Testis (tissue), 2 donors: ENCODE measurements at regions not wholly inside any gene's neighbourhood (a gene's known extent, or its start where the extent isn't known, plus 50 kb on each side); places are given as distances from the start of the nearest gene placed in this dataset.

Source experiments
- DNase-seq: peaks from one replicate; pipeline ENCODE4 v3.0.0-alpha.2; 2019
- H3K27ac ChIP-seq, 2 donors: fragments of 200-600 bp; sonication (generic); one replicate each; pipeline ENCODE4 v1.5.1; 2019
- H3K27me3 ChIP-seq: fragments of 200-600 bp; sonication (generic); one replicate; pipeline ENCODE4 v1.5.1; 2019
- H3K36me3 ChIP-seq: fragments of 200-600 bp; sonication (generic); one replicate; pipeline ENCODE4 v1.5.1; 2017; ENCODE audit warnings: low read depth; ENCODE audit errors: missing control alignments
- H3K4me1 ChIP-seq: fragments of 200-600 bp; sonication (generic); one replicate; pipeline ENCODE4 v1.5.1; 2019
- H3K4me3 ChIP-seq, 2 donors: fragments of 200-600 bp; sonication (generic); one replicate each; pipeline ENCODE4 v1.5.1; 2017 to 2019
- H3K9me3 ChIP-seq: fragments of 200-600 bp; sonication (generic); one replicate; pipeline ENCODE4 v1.5.1; 2017
- CTCF ChIP-seq, 3 experiments: fragments of 450-650 bp in 2 of 3; fragments of 200-600 bp in 1 of 3; sonication (generic) in 1 of 3; IDR thresholded peaks; one replicate each; pipeline ENCODE4 v1.5.1; 2016 to 2019; ENCODE audit warnings: antibody characterized with exemption in 3 of 3, mild to moderate bottlenecking in 2 of 3, moderate library complexity in 1 of 3
- POLR2A ChIP-seq: fragments of 450-650 bp; IDR thresholded peaks from one replicate; pipeline ENCODE4 v1.6.1; 2017; ENCODE audit warnings: antibody characterized with exemption, mild to moderate bottlenecking, moderate library complexity
- WGBS, 2 donors: methylation state at CpG; one replicate each; pipeline ENCODE4 v1.1.5; 2018; 5-methylcytosine and 5-hydroxymethylcytosine counted together
- intact Hi-C: fragments of 100-400 bp; cut with DNase I; formaldehyde crosslinking; loops from one replicate; pipeline ENCODE4 v1.15.1; 2023; ENCODE audit warnings: low total_unique reads

GRCh38 chr6:21895555-21895954 is 302.0 kb downstream of the SOX4 start:
- no peak overlapping the region for H3K27ac ChIP-seq
- intact Hi-C loops: no loop called here
- H3K36me3 ChIP-seq: no peaks in the 10 kb centered on the region
- 97% methylated on average over 6 of the region's 6 CpGs for WGBS, 2 donors
- H3K4me1 ChIP-seq: no peaks in the 10 kb centered on the region
- H3K27me3 ChIP-seq: no peaks in the 10 kb centered on the region
- H3K9me3 ChIP-seq: no peaks in the 10 kb centered on the region
- TF ChIP-seq POLR2A (no peak), CTCF (IDR thresholded peaks at IDR 0.05) (no peak)
- no peak for DNase-seq
- no peak overlapping the region for H3K4me3 ChIP-seq

- 67 to 75% methylated on average over 5 of the region's 5 CpGs for WGBS, 2 donors
- Histone ChIP-seq H3K4me3 (no peak overlapping the region), H3K27ac (no peak overlapping the region), H3K27me3 (no peaks in the 10 kb centered on the region), H3K9me3 (no peaks in the 10 kb centered on the region), H3K4me1 (no peaks in the 10 kb centered on the region), H3K36me3 (no peaks in the 10 kb centered on the region)
- no peak for DNase-seq
- no peak for TF ChIP-seq POLR2A
- no peak for TF ChIP-seq CTCF (IDR thresholded peaks at IDR 0.05)
- intact Hi-C loops: no loop called here
Observed at GRCh38 chr6:21898107-21898796, 304.7 kb downstream of the SOX4 start.

- H3K36me3 ChIP-seq: no peaks in the 10 kb centered on the region
- H3K27me3 ChIP-seq: no peaks in the 10 kb centered on the region
- H3K27ac ChIP-seq: no peak overlapping the region
- H3K4me1 ChIP-seq: no peaks in the 10 kb centered on the region
- 86% methylated on average over 6 of the region's 6 CpGs for WGBS, 2 donors
- H3K9me3 ChIP-seq: no peaks in the 10 kb centered on the region
- H3K4me3 ChIP-seq: no peak overlapping the region
- DNase-seq: no peak
- intact Hi-C loops: no loop called here
- TF ChIP-seq CTCF (IDR thresholded peaks at IDR 0.05): no peak
- no peak for TF ChIP-seq POLR2A
Observed at GRCh38 chr6:21899708-21900107, 306.2 kb downstream of the SOX4 start.

DNA sequence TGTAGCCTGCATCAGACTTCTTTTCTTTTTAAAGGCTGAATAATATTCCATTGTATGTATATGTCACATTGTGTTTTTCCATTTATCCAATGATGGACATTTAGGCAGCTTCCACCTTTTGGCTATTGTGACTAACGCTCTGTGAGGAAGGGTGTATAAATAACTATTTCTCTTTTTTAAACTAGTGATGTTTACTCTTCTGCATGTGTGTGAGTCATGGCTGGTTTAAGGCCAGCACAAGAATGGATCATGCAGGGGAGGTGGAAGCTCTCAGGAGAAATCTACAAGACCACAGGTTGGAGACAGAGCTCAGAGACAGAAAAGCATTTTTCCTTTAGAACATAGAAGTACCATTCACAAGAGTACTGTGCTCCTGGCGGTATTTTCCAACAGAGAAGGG is 307.2 kb downstream of the SOX4 start:
- no peaks in the 10 kb centered on the region for H3K36me3 ChIP-seq
- no peaks in the 10 kb centered on the region for H3K4me1 ChIP-seq
- H3K27ac ChIP-seq: no peak overlapping the region
- H3K27me3 ChIP-seq: no peaks in the 10 kb centered on the region
- no peak for DNase-seq
- TF ChIP-seq CTCF (IDR thresholded peaks at IDR 0.05) (no peak), POLR2A (no peak)
- WGBS, 2 donors: 80 to 95% methylated on average over 2 of the region's 2 CpGs
- H3K9me3 ChIP-seq: no peaks in the 10 kb centered on the region
- H3K4me3 ChIP-seq: no peak overlapping the region
- intact Hi-C loops: no loop called here

DNA sequence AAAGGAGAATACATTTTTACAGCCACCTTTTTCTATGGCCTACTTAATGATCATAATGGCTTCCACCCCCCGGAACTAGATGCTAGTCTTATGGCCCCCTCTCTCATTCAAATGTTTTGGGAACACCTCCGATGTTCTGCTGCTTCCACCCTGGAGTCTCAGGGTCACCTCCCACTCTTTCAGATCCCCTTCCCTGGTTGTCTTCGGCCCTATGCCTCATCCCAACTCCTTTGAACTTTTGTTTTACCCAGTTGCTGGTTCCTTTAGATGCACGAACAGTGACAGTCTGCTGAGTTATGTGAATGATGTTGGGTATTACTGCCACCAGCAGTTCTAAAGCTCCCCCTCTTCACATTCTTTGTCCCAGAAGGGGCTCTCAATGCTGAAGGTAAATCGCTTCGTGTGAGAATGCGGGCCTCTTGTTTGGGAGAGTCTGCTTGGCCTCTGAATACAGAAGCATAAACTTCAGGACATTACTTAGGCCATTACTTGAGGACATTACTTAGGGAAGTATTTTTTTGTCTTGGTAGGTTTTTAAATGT is 309.1 kb downstream of the SOX4 start:
- Histone ChIP-seq H3K27ac (no peak overlapping the region), H3K36me3 (no peaks in the 10 kb centered on the region), H3K4me1 (no peaks in the 10 kb centered on the region), H3K27me3 (no peaks in the 10 kb centered on the region), H3K4me3 (no peak overlapping the region), H3K9me3 (no peaks in the 10 kb centered on the region)
- intact Hi-C loops: no loop called here
- no peak for DNase-seq
- 87 to 89% methylated on average over 7 of the region's 7 CpGs for WGBS, 2 donors
- TF ChIP-seq POLR2A: no peak
- TF ChIP-seq CTCF (IDR thresholded peaks at IDR 0.05): no peak
